ENCODE measurements at regions not wholly inside any gene's neighbourhood (a gene's known extent, or its start where the extent isn't known, plus 50 kb on each side); places are given as distances from the start of the nearest gene placed in this dataset.

DNA sequence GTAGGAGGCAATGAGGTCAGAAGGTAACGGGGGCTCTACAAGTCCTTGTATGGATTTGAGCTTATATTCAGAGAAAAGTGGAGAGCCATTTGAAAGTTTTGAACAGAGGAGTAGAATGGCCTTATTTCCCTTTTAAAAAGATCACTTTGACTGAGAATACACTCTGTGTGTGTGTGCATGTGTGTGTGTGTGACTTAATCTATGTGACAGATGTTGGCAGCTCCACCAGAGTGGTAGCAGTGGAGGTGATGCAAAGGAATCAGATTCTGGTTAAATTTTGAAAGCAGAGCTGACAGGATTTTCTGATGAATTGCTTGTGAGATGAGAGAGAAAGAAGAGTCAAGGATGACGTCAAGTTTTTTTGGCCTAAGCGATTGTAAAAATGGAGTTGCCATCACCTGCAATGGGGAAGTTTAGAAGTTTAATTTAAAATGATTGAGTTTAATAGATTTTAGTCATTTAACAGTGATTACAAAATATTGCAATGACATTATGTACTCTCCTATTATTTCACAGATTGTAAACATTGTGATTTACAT is 172.2 kb upstream of the HEY2 start:
- FAIRE-seq (no peak), ATAC-seq (no peak), DNase-seq (no peak)
- Histone ChIP-seq H3K27ac (no peak overlapping the region), H3K27me3 (no peaks in the 10 kb centered on the region), H3K4me3 (no peak overlapping the region), H3K36me3 (no peaks in the 10 kb centered on the region), H3K9me3 (no peaks in the 10 kb centered on the region), H3K4me1 (no peaks in the 10 kb centered on the region)
- TF ChIP-seq, protein P1, sequence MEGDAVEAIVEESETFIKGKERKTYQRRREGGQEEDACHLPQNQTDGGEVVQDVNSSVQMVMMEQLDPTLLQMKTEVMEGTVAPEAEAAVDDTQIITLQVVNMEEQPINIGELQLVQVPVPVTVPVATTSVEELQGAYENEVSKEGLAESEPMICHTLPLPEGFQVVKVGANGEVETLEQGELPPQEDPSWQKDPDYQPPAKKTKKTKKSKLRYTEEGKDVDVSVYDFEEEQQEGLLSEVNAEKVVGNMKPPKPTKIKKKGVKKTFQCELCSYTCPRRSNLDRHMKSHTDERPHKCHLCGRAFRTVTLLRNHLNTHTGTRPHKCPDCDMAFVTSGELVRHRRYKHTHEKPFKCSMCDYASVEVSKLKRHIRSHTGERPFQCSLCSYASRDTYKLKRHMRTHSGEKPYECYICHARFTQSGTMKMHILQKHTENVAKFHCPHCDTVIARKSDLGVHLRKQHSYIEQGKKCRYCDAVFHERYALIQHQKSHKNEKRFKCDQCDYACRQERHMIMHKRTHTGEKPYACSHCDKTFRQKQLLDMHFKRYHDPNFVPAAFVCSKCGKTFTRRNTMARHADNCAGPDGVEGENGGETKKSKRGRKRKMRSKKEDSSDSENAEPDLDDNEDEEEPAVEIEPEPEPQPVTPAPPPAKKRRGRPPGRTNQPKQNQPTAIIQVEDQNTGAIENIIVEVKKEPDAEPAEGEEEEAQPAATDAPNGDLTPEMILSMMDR (IDR thresholded peaks at IDR 0.05), result no peak
- intact Hi-C loops (cut with DNase I), result no loop called here
- 80 to 87% methylated on average over 3 of the region's 3 CpGs for WGBS, 2 donors

DNA sequence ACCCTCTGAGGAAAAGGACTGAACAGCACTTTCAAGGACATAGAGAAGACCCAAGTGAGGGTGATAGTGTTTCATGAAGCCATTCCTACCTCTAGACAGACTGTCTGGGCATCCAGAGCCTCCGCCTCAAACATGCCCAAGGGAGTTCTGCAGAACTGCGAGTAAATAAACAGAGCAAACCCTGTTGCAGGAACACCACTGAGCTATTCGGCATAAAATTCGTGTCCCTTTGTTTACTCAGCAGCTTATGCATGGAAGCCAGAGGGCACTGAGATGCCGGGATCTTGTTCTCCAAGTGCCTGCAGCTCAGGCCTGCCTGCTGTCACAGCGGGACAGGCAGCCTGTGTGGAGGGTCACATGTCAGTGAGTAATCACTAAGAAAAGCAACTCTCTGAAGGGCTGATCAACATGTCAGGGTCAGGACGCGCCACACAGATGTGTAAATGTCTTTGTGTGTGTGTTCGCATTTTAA is 164.9 kb upstream of the HEY2 start:
- Histone ChIP-seq H3K27ac (no peak overlapping the region), H3K9me3 (no peaks in the 10 kb centered on the region), H3K27me3 (peaks cover 0 to 4% (median 0%) of the 10 kb centered on the region in 4 donors), H3K36me3 (no peaks in the 10 kb centered on the region), H3K4me1 (no peaks in the 10 kb centered on the region), H3K4me3 (no peak overlapping the region)
- TF ChIP-seq, protein P1 (IDR thresholded peaks at IDR 0.05), result no peak
- ATAC-seq (no peak), FAIRE-seq (no peak), DNase-seq (no peak)
- 26 to 38% methylated on average over 9 of the region's 9 CpGs for WGBS, 2 donors
- intact Hi-C loops (cut with DNase I), result no loop called here

DNA sequence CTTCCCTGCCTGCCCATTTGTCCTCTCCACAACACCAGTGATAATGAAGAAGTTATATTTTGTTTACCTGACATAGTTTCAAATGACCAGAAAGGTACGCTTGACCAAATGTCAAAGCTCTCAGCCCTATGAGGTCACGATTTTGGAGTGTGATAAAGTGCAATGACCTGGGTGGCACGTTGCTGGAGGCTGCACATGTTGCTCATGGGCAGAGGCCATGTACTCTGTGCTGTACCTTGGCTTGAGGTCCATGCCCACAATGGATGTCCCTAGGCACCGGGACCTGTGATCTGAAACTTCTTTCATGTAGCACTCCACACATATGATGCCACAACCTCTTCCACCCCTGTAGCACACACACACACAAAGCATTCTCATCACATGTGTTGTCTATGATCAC is 164.0 kb upstream of the HEY2 start:
- FAIRE-seq (no peak), ATAC-seq (no peak), DNase-seq (no peak)
- Histone ChIP-seq H3K4me1 (no peaks in the 10 kb centered on the region), H3K27ac (no peak overlapping the region), H3K36me3 (no peaks in the 10 kb centered on the region), H3K9me3 (no peaks in the 10 kb centered on the region), H3K4me3 (no peak overlapping the region), H3K27me3 (peaks cover 0 to 4% (median 0%) of the 10 kb centered on the region in 4 donors)
- intact Hi-C loops (cut with DNase I), result no loop called here
- 66 to 72% methylated on average over 4 of the region's 4 CpGs for WGBS, 2 donors
- TF ChIP-seq, protein P1 (IDR thresholded peaks at IDR 0.05), result no peak

DNA sequence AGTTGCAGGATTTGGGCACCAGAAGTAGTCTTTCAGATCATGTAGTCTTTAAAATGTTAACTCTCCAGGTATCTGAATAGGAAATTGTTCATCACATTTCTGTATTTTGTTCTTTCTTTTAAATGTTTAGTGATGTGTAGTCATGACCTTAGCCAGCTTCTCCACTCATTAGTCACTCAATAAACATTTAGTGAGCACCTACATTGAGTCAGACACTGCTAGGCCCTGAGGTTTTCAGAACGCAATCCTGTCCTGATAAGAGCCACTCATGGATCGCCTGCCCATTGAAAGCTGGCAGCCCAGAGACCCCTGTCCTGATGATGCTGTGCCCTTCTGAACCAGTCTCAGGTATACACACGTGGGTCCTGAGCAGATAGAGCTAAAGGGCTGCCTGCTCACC is 163.4 kb upstream of the HEY2 start:
- TF ChIP-seq, protein P1 (IDR thresholded peaks at IDR 0.05), result no peak
- DNase-seq, result no peak
- Histone ChIP-seq H3K36me3 (no peaks in the 10 kb centered on the region), H3K27ac (no peak overlapping the region), H3K9me3 (no peaks in the 10 kb centered on the region), H3K4me1 (no peaks in the 10 kb centered on the region), H3K27me3 (peaks cover 0 to 4% (median 0%) of the 10 kb centered on the region in 4 donors), H3K4me3 (no peak overlapping the region)
- 62 to 67% methylated on average over 3 of the region's 3 CpGs for WGBS, 2 donors
- ATAC-seq, result no peak
- FAIRE-seq, result no peak
- intact Hi-C loops (cut with DNase I), result no loop called here

DNA sequence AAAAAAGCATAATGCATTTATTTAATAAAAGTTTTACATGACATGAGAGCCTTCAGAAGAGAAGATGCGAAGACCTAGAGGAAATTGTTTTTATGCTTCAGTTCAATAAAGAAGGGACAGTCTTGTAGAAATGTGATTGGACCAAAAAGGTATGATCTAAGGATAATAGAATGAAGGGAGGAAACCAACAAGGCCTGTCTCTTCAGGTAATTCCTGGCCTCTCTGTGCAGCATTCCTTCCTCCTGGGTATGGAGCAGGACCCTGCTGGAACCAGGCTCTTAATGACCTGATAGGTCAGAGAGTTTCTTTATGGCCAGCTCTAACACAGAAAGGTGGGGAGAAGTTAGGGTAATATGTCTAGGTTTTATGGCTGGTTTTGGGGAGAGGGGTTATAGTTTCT is 162.8 kb upstream of the HEY2 start:
- no peak overlapping the region for H3K27ac ChIP-seq
- peaks cover 0 to 4% (median 0%) of the 10 kb centered on the region in 4 donors for H3K27me3 ChIP-seq
- intact Hi-C loops (cut with DNase I), result no loop called here
- H3K4me3 ChIP-seq, result no peak overlapping the region
- H3K4me1 ChIP-seq, result no peaks in the 10 kb centered on the region
- FAIRE-seq (no peak), ATAC-seq (no peak), DNase-seq (no peak)
- no peaks in the 10 kb centered on the region for H3K36me3 ChIP-seq
- 92 to 98% methylated on average over 1 of the region's 1 CpG for WGBS, 2 donors
- TF ChIP-seq, protein P1 (IDR thresholded peaks at IDR 0.05), result no peak
- H3K9me3 ChIP-seq, result no peaks in the 10 kb centered on the region
